ENCODE measurements at regions not wholly inside any gene's neighbourhood (a gene's known extent, or its start where the extent isn't known, plus 50 kb on each side); places are given as distances from the start of the nearest gene placed in this dataset.

DNA sequence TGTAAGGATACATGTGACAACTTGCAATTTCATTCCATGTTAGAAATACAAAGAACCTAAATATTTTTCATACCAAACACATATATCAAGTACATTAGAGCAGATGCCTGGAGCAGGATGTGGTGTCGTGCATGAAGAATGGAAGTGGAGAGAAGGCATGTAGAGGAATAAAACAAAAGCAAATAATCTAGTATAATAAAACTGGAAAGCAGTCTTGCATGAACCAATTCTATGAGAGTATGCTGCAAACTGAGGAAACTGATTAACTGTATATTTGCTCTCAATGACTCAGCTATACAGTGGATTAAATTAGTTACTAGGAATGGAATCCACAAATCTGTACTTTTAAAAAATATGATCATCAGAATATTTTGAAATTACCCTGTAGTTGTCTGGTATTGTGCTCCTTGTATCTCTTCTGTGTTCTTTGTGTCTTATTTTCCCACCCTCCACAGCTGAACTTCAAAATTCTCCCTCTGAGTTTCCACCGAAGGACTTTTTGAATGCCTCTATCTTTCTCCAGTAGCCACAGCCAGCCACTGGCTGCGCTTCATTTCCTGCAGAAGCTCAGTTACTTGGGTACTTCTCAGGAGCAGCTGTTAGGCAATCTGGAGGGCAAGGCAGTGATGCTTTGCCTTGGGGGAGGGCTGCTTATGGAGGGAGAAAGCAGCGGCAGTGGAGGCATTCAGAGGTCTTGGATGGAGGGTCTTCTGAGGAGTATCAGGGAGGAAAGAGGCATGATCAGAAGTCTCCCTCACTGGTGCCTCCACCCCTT, 608.0 kb downstream of the BRINP1 start:
- H3K4me1 Mint-ChIP-seq (ENCODE audit: low read depth), result no peaks in the 10 kb centered on the region
- H3K9me3 Mint-ChIP-seq (ENCODE audit: insufficient read depth), result no peaks in the 10 kb centered on the region
- ChIA-PET POLR2A (no interaction called here), CTCF (no interaction called here)
- DNase-seq, result no peak
- ATAC-seq, result no peak
- H3K27ac Mint-ChIP-seq, result no peak overlapping the region
- H3K36me3 Mint-ChIP-seq (ENCODE audit: low read depth), result no peaks in the 10 kb centered on the region
- H3K27me3 Mint-ChIP-seq (ENCODE audit: low read depth), result no peaks in the 10 kb centered on the region
- no peak overlapping the region for H3K4me3 Mint-ChIP-seq

DNA sequence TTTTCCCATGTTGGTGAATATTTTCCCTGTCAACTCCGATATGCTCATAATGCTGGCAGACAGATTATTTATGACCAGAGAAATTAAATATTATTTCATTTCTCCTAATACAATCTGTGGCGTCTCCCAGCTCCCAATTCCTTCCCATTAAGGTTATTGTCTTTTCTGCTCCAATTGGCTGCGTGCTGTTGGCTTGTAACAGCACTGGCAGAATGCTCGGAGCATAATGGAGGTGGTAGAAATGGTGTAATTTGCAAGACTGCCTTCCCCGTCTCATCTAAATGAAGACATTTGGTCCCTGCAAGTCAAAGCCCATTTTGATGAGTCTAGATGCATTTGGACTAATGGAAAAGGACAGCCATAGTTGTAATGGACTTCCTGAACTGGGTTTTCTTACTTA, 601.7 kb downstream of the BRINP1 start:
- DNase-seq, result no peak
- Mint-ChIP-seq H3K36me3 (ENCODE audit: low read depth) (no peaks in the 10 kb centered on the region), H3K4me3 (no peak overlapping the region), H3K4me1 (ENCODE audit: low read depth) (no peaks in the 10 kb centered on the region), H3K27ac (no peak overlapping the region), H3K27me3 (ENCODE audit: low read depth) (no peaks in the 10 kb centered on the region), H3K9me3 (ENCODE audit: insufficient read depth) (no peaks in the 10 kb centered on the region)
- CTCF ChIA-PET, result no interaction called here
- POLR2A ChIA-PET, result no interaction called here
- ATAC-seq, result no peak

DNA sequence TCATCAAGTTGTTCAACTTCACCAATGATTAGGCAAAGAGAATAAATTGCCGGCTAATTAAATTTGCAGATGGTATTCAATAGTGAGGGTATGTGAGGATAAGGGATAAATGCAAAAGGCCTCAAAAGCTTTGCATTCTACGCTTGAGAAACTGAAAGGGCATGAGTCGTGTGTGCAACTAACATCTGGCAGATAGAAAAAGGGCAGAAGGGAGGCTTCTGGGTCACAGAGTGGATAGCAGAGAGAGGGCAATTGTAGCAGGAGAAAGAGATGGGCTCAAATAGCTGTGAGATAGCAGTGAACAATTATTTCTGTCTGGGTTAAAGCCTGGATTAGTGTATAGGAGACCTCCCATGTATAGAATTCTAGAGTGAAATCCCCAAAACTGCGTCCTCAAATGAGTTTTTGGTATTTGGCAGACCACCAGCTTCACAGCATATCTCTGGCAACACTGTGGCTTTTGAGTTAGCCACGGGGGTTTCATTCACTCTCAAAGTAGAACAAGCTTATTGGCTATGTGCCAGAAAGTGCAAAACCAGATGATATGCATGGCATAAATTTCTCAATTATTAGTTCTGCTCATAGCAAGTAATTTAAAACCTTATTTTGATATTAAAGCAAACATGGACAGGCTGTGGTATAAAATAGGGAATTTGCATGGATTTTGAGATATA, 586.3 kb downstream of the BRINP1 start:
- H3K4me3 Mint-ChIP-seq, result no peak overlapping the region
- no peaks in the 10 kb centered on the region for H3K36me3 Mint-ChIP-seq (ENCODE audit: low read depth)
- H3K27me3 Mint-ChIP-seq (ENCODE audit: low read depth), result no peaks in the 10 kb centered on the region
- ChIA-PET POLR2A (no interaction called here), CTCF (no interaction called here)
- no peaks in the 10 kb centered on the region for H3K9me3 Mint-ChIP-seq (ENCODE audit: insufficient read depth)
- no peaks in the 10 kb centered on the region for H3K4me1 Mint-ChIP-seq (ENCODE audit: low read depth)
- ATAC-seq (no peak), DNase-seq (no peak)
- no peak overlapping the region for H3K27ac Mint-ChIP-seq

DNA sequence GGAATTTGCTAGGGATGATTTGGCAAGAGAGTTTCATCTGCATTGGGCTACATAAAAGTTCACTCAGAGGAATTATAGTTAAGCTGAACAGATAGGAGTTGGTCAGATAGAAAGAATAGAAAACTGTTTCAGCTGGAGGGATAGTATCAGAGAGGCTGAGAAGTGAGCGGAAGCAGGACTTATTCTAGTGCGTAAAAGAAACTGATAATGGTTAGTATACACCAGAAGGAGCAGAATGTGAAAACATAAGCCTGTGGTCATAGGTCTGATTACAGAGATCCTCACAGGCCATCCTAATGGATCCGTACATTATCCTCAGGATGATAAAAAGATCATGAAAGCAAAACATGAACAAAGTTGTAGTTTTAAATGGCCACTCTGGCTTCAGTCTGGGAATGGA, 585.2 kb downstream of the BRINP1 start:
- Mint-ChIP-seq H3K9me3 (ENCODE audit: insufficient read depth) (no peaks in the 10 kb centered on the region), H3K27me3 (ENCODE audit: low read depth) (no peaks in the 10 kb centered on the region), H3K36me3 (ENCODE audit: low read depth) (no peaks in the 10 kb centered on the region), H3K4me3 (no peak overlapping the region), H3K27ac (no peak overlapping the region), H3K4me1 (ENCODE audit: low read depth) (no peaks in the 10 kb centered on the region)
- ChIA-PET CTCF (no interaction called here), POLR2A (no interaction called here)
- ATAC-seq (no peak), DNase-seq (no peak)

DNA sequence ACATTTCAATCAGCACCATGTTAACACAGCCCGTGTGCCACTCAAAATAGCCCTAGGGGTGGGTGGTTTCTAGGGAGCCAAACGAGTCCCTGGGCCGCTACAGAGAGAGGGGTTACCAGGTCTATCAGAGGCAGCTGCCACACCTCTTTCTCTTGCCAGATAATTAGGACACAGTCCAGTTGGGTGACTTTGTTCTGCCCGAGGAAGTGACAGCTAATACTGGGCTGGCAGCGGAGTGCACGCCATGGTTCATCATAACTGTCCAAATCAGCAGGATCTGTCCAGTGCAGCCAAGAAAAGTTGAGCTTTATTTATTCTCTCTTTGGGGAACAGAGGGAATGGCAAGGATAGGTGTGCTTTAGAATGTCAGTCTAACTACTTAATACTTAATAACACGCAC, 583.8 kb downstream of the BRINP1 start:
- CTCF ChIA-PET, result no interaction called here
- H3K27me3 Mint-ChIP-seq (ENCODE audit: low read depth), result no peaks in the 10 kb centered on the region
- POLR2A ChIA-PET, result no interaction called here
- H3K4me1 Mint-ChIP-seq (ENCODE audit: low read depth), result no peaks in the 10 kb centered on the region
- H3K36me3 Mint-ChIP-seq (ENCODE audit: low read depth), result no peaks in the 10 kb centered on the region
- no peak overlapping the region for H3K4me3 Mint-ChIP-seq
- H3K9me3 Mint-ChIP-seq (ENCODE audit: insufficient read depth), result no peaks in the 10 kb centered on the region
- no peak overlapping the region for H3K27ac Mint-ChIP-seq
- DNase-seq (no peak), ATAC-seq (no peak)

DNA sequence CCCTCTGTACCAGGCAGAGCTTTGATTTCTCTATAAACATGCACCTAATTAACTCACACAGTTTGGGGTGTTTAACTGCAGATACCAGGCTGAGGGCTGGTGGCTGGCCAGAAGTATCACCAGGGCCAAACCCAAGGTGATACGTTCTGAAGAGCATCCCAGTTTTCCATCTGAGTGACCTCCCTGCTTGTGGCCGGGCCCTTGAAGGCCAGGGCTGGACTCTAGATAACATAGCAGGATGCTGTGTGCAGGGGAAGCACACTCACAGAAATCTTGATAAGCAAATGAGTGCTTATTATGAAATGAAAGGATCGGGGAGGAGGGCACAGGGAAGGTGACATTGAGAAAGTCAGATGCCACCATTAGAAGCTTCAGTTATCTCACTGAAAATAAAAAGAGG, 582.4 kb downstream of the BRINP1 start:
- no peak for ATAC-seq
- ChIA-PET CTCF (no interaction called here), POLR2A (no interaction called here)
- Mint-ChIP-seq H3K27ac (no peak overlapping the region), H3K36me3 (ENCODE audit: low read depth) (no peaks in the 10 kb centered on the region), H3K27me3 (ENCODE audit: low read depth) (no peaks in the 10 kb centered on the region), H3K9me3 (ENCODE audit: insufficient read depth) (no peaks in the 10 kb centered on the region), H3K4me3 (no peak overlapping the region), H3K4me1 (ENCODE audit: low read depth) (no peaks in the 10 kb centered on the region)
- no peak for DNase-seq

DNA sequence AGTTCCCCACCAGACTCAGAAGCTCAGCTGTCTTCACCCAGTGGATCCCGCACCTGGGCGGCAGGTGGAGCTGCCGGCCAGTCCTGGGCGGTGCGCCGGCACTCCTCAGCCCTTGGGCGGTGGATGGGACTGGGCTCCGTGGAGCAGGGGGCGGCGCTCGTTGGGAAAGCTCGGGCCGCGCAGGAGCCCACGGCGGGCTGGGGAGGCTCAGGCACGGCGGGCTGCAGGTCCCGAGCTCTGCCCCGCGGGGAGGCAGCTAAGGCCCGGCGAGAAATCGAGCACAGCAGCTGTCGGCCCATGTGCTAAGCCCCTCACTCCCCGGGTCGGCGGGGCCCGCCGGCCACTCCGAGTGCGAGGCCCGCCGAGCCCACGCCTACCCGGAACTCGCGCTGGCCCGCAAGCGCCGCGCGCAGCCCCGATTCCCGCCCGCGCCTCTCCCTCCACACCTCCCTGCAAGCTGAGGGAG, 560.0 kb downstream of the BRINP1 start:
- Mint-ChIP-seq H3K27ac (no peak overlapping the region), H3K4me3 (no peak overlapping the region), H3K4me1 (ENCODE audit: low read depth) (no peaks in the 10 kb centered on the region), H3K9me3 (ENCODE audit: insufficient read depth) (no peaks in the 10 kb centered on the region), H3K36me3 (ENCODE audit: low read depth) (no peaks in the 10 kb centered on the region), H3K27me3 (ENCODE audit: low read depth) (no peaks in the 10 kb centered on the region)
- no peak for DNase-seq
- no peak for ATAC-seq
- CTCF ChIA-PET, result no interaction called here
- POLR2A ChIA-PET, result no interaction called here

DNA sequence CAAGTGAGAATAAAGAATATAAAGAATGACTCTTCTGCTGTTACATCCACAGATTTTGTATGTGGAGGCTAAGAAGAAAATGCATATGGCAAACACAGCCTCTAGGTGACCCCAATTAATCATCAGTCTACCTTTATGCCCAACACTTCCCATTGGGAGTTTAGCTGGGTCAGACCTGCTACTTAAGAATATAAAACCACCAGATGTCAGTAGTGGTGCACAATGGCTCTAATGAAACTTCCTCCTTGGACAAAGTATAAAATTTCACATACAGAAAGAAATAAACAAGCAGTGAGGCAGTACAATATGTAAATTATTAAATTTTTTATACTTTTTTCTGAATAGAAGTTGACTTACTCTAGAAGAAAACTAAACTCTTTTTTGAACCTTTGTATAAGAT, 539.9 kb downstream of the BRINP1 start:
- H3K4me3 Mint-ChIP-seq, result no peak overlapping the region
- H3K9me3 Mint-ChIP-seq (ENCODE audit: insufficient read depth), result peaks cover 3% of the 10 kb centered on the region
- ATAC-seq, result no peak
- ChIA-PET CTCF (no interaction called here), POLR2A (no interaction called here)
- H3K4me1 Mint-ChIP-seq (ENCODE audit: low read depth), result no peaks in the 10 kb centered on the region
- no peak for DNase-seq
- H3K27ac Mint-ChIP-seq, result no peak overlapping the region
- no peaks in the 10 kb centered on the region for H3K27me3 Mint-ChIP-seq (ENCODE audit: low read depth)
- H3K36me3 Mint-ChIP-seq (ENCODE audit: low read depth), result no peaks in the 10 kb centered on the region

DNA sequence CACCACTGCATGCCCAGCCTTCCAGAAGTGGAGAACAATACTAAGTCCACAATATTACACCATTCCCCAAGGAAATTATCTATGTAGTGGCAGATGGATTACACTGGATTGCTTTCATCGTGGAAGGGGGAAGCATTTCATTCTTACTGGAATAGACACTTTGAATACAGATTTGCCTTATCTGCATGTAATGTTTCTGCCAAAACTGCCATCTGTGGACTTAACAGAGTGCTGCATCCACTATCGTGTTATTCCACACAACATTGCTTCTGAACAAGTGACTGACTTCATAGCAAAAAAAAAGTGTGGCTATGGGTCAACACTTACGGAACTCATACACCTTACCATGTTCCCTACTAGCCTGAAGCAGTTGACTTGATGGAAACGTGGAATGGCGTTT, 536.9 kb downstream of the BRINP1 start:
- CTCF ChIA-PET, result no interaction called here
- no peak overlapping the region for H3K4me3 Mint-ChIP-seq
- no peaks in the 10 kb centered on the region for H3K4me1 Mint-ChIP-seq (ENCODE audit: low read depth)
- DNase-seq, result no peak
- POLR2A ChIA-PET, result no interaction called here
- ATAC-seq, result no peak
- no peak overlapping the region for H3K27ac Mint-ChIP-seq
- H3K27me3 Mint-ChIP-seq (ENCODE audit: low read depth), result no peaks in the 10 kb centered on the region
- H3K9me3 Mint-ChIP-seq (ENCODE audit: insufficient read depth), result peaks cover 3% of the 10 kb centered on the region
- H3K36me3 Mint-ChIP-seq (ENCODE audit: low read depth), result no peaks in the 10 kb centered on the region

DNA sequence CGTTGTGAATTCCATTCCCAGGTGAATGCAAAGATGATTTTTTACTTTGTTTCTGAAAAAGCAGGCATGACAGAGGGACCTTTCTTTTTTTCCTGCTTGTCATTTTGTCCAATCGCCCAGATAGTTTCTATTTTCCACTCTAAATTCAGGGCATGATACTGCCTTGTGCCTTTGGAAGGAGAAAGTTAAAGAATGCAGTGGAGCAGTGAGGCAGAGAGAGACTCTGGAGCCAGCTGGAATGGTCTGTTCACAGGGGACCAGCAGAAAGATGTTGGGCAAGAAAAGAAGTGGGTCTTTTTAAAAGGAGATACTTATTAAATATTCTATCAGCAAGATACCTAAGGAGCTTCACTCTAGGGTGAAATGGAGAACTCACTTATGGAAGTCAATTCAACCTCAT, 532.3 kb downstream of the BRINP1 start:
- ATAC-seq (no peak), DNase-seq (no peak)
- POLR2A ChIA-PET, result no interaction called here
- Mint-ChIP-seq H3K4me1 (ENCODE audit: low read depth) (no peaks in the 10 kb centered on the region), H3K27ac (no peak overlapping the region), H3K36me3 (ENCODE audit: low read depth) (no peaks in the 10 kb centered on the region), H3K27me3 (ENCODE audit: low read depth) (no peaks in the 10 kb centered on the region), H3K4me3 (no peak overlapping the region), H3K9me3 (ENCODE audit: insufficient read depth) (peaks cover 3% of the 10 kb centered on the region)
- CTCF ChIA-PET, result no interaction called here

DNA sequence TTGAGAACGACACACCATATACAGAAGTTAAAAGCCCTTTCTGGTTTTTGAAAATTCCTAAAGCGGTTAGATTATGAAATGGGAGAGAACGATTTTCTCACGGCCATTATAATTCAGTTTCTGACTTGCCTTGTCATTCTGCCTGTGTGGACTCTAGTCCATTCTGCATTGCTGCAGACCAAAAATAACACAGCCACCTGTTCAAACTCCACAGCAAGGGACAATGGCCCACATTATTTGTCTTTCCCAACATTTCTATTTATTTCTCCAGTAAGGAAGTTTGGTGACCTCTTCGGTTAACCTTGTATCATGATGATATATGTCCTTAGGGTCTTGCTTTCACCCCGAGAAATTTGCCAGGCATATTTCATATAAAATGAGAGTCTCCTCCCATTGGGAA, 497.7 kb downstream of the BRINP1 start:
- DNase-seq (no peak), ATAC-seq (no peak)
- Mint-ChIP-seq H3K27ac (no peak overlapping the region), H3K9me3 (ENCODE audit: insufficient read depth) (peaks cover 11% of the 10 kb centered on the region), H3K4me3 (no peak overlapping the region), H3K27me3 (ENCODE audit: low read depth) (no peaks in the 10 kb centered on the region), H3K4me1 (ENCODE audit: low read depth) (no peaks in the 10 kb centered on the region), H3K36me3 (ENCODE audit: low read depth) (no peaks in the 10 kb centered on the region)
- POLR2A ChIA-PET, result no interaction called here
- CTCF ChIA-PET, result no interaction called here

DNA sequence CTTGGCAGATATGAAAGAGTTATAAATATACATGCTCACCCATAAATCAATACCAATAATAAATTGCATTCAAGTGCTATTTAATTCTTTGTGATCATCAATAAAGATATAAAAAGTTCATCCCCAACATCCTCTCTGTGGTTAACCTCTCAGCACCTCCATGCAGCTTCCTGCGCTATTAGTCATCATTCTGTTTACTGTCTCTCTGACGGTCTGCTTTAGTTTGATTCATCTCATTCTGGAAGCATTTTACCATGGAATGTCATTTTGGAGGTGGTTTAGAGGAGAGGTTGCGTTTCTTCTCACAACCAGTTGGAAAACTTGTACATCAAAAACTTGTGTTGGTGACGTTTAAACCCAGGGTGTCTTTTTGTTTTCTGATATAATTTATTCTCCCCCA, 486.6 kb downstream of the BRINP1 start:
- no peak overlapping the region for H3K27ac Mint-ChIP-seq
- H3K27me3 Mint-ChIP-seq (ENCODE audit: low read depth), result no peaks in the 10 kb centered on the region
- no peaks in the 10 kb centered on the region for H3K36me3 Mint-ChIP-seq (ENCODE audit: low read depth)
- ATAC-seq (no peak), DNase-seq (no peak)
- ChIA-PET POLR2A (no interaction called here), CTCF (no interaction called here)
- no peaks in the 10 kb centered on the region for H3K4me1 Mint-ChIP-seq (ENCODE audit: low read depth)
- H3K4me3 Mint-ChIP-seq, result no peak overlapping the region
- H3K9me3 Mint-ChIP-seq (ENCODE audit: insufficient read depth), result peaks cover 4% of the 10 kb centered on the region

DNA sequence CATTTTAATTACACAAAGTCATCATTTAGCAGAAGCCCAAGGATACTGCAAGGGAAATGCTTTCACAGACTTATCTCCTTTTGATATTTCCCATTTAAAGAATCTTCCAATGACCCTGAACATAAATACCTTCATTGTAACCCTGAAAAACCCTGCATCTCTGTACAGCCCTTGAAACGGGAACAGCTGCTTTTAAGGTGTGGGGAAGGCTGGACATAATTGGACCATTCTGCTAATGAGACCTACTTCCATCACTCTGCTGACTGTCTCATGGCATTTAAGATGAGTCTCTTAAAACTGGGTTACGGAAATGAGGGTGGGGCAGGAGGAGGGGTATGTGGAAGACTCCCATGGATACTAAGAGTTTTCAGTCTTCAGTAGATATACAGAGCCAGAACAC, 485.8 kb downstream of the BRINP1 start:
- ChIA-PET POLR2A (no interaction called here), CTCF (no interaction called here)
- Mint-ChIP-seq H3K27ac (no peak overlapping the region), H3K9me3 (ENCODE audit: insufficient read depth) (peaks cover 4% of the 10 kb centered on the region), H3K4me3 (no peak overlapping the region), H3K36me3 (ENCODE audit: low read depth) (no peaks in the 10 kb centered on the region), H3K4me1 (ENCODE audit: low read depth) (no peaks in the 10 kb centered on the region), H3K27me3 (ENCODE audit: low read depth) (no peaks in the 10 kb centered on the region)
- DNase-seq (no peak), ATAC-seq (no peak)

Measured in activated CD8-positive, alpha-beta T cell treated with anti-CD3 and anti-CD28 coated beads, Interleukin-2, amount 10 ng/mL, durations not matched to agents 7 days and 5 days (primary cell).